ENCODE measurements at regions not wholly inside any gene's neighbourhood (a gene's known extent, or its start where the extent isn't known, plus 50 kb on each side); places are given as distances from the start of the nearest gene placed in this dataset.

GRCh38 chr2:187056416-187057334 lies 207.7 kb upstream of the ZSWIM2 start:
- TF ChIP-seq CTCF (IDR thresholded peaks at IDR 0.05; ENCODE audit: low read depth, low read length): no peak
- TF ChIP-seq EZH2phosphoT487 (IDR thresholded peaks at IDR 0.05; ENCODE audit: low read depth): no peak

Data from OCI-LY3 (cell line).